ENCODE measurements at regions not wholly inside any gene's neighbourhood (a gene's known extent, or its start where the extent isn't known, plus 50 kb on each side); places are given as distances from the start of the nearest gene placed in this dataset.

- H3K27me3 ChIP-seq (ENCODE audit: insufficient read depth, poor library complexity, severe bottlenecking) = no peaks in the 10 kb centered on the region
- TF ChIP-seq POLR2AphosphoS5 (IDR thresholded peaks at IDR 0.05; ENCODE audit: low read depth) (no peak), GABPA (IDR thresholded peaks at IDR 0.05; ENCODE audit: low read depth) (no peak), SPI1 (IDR thresholded peaks at IDR 0.05; ENCODE audit: borderline replicate concordance, low read depth) (no peak)
- TF ChIP-seq, protein P1, sequence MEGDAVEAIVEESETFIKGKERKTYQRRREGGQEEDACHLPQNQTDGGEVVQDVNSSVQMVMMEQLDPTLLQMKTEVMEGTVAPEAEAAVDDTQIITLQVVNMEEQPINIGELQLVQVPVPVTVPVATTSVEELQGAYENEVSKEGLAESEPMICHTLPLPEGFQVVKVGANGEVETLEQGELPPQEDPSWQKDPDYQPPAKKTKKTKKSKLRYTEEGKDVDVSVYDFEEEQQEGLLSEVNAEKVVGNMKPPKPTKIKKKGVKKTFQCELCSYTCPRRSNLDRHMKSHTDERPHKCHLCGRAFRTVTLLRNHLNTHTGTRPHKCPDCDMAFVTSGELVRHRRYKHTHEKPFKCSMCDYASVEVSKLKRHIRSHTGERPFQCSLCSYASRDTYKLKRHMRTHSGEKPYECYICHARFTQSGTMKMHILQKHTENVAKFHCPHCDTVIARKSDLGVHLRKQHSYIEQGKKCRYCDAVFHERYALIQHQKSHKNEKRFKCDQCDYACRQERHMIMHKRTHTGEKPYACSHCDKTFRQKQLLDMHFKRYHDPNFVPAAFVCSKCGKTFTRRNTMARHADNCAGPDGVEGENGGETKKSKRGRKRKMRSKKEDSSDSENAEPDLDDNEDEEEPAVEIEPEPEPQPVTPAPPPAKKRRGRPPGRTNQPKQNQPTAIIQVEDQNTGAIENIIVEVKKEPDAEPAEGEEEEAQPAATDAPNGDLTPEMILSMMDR (IDR thresholded peaks at IDR 0.05; ENCODE audit: insufficient read depth, low read length) = no peak
- TF ChIP-seq, protein P2, sequence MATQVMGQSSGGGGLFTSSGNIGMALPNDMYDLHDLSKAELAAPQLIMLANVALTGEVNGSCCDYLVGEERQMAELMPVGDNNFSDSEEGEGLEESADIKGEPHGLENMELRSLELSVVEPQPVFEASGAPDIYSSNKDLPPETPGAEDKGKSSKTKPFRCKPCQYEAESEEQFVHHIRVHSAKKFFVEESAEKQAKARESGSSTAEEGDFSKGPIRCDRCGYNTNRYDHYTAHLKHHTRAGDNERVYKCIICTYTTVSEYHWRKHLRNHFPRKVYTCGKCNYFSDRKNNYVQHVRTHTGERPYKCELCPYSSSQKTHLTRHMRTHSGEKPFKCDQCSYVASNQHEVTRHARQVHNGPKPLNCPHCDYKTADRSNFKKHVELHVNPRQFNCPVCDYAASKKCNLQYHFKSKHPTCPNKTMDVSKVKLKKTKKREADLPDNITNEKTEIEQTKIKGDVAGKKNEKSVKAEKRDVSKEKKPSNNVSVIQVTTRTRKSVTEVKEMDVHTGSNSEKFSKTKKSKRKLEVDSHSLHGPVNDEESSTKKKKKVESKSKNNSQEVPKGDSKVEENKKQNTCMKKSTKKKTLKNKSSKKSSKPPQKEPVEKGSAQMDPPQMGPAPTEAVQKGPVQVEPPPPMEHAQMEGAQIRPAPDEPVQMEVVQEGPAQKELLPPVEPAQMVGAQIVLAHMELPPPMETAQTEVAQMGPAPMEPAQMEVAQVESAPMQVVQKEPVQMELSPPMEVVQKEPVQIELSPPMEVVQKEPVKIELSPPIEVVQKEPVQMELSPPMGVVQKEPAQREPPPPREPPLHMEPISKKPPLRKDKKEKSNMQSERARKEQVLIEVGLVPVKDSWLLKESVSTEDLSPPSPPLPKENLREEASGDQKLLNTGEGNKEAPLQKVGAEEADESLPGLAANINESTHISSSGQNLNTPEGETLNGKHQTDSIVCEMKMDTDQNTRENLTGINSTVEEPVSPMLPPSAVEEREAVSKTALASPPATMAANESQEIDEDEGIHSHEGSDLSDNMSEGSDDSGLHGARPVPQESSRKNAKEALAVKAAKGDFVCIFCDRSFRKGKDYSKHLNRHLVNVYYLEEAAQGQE (IDR thresholded peaks at IDR 0.05; ENCODE audit: insufficient replicate concordance, low read depth) = no peak
- no peak overlapping the region for H3K27ac ChIP-seq (replicated peaks)
- no peak for DNase-seq (ENCODE audit: low read depth in 1 of 2, low spot score in 1 of 2)
- H3K4me3 ChIP-seq (replicated peaks; ENCODE audit: insufficient read depth, low read length) = no peak overlapping the region
These were observed 243.4 kb upstream of the STS start for GRCh38 chrX:6904156-6904555.

- DNase-seq (ENCODE audit: low read depth in 1 of 2, low spot score in 1 of 2) = no peak
- Histone ChIP-seq H3K4me3 (replicated peaks; ENCODE audit: insufficient read depth, low read length) (no peak overlapping the region), H3K27ac (replicated peaks) (no peak overlapping the region), H3K27me3 (ENCODE audit: insufficient read depth, poor library complexity, severe bottlenecking) (no peaks in the 10 kb centered on the region)
- TF ChIP-seq, protein P1 (IDR thresholded peaks at IDR 0.05; ENCODE audit: insufficient read depth, low read length) = no peak
These were observed 249.1 kb upstream of the STS start for GRCh38 chrX:6898371-6898770.

DNA sequence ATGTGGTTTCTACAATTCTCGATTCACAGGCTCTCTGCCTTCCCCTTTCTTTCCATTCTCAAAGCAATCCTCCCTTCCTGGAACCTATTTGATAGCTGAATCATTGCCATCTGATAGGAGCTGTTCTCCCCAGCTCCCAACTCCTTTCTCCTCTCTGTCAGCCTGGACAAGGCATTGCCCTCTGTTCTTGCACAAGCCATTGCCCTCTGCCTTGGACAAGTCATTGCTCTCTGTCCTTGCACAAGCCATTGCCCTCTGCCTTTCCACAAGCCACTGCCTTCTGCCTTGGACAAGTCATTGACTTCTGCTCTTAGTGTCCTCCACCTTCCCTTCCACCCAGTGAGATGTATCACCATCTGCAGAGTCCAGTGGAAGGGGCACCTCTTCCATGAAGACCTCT is 256.1 kb upstream of the STS start:
- no peak for TF ChIP-seq GABPA (IDR thresholded peaks at IDR 0.05; ENCODE audit: low read depth)
- TF ChIP-seq POLR2AphosphoS5 (IDR thresholded peaks at IDR 0.05; ENCODE audit: low read depth) = no peak
- no peak for TF ChIP-seq SPI1 (IDR thresholded peaks at IDR 0.05; ENCODE audit: borderline replicate concordance, low read depth)
- TF ChIP-seq, protein P1 (IDR thresholded peaks at IDR 0.05; ENCODE audit: insufficient read depth, low read length) = no peak
- TF ChIP-seq, protein P2 (IDR thresholded peaks at IDR 0.05; ENCODE audit: insufficient replicate concordance, low read depth) = no peak

DNA sequence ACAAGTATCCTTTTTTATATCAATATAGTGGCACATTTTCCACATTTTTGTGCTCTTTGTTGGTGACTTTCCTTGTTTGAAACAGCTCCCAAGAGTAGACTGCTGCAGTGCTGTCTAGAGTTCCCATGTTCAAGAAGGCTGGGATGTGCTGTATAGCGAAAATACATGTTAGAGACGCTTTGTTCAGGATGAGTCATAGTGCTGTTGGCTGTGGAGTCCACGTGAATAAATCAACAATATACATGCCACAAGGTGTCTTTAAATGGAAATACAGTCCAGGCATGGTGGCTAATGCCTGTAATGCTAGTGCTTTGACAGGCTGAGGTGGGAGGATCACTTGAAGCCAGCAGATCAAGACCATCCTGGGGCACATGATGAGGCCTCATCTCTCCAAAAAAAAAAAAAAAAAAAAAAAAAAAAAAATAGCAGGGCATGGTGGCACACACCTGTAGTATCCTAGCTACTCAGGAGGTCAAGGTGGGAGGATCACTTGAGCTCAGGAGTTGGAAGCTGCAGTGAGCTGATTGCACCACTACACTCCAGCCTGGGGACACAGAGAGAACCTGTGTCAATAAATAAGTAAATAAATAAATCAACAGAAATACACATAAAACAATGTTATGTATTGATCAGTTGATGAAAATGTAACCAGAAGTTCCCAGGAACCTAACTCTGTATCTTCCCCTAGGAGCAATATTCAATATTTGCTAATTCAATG is 256.8 kb upstream of the STS start:
- Histone ChIP-seq H3K27ac (replicated peaks) (no peak overlapping the region), H3K4me3 (replicated peaks; ENCODE audit: insufficient read depth, low read length) (no peak overlapping the region), H3K27me3 (ENCODE audit: insufficient read depth, poor library complexity, severe bottlenecking) (no peaks in the 10 kb centered on the region)
- DNase-seq (ENCODE audit: low read depth in 1 of 2, low spot score in 1 of 2) = no peak
- TF ChIP-seq, protein P1 (IDR thresholded peaks at IDR 0.05; ENCODE audit: insufficient read depth, low read length) = no peak

More for the DNA sequence above, 256.1 kb upstream of the STS start:
- no peaks in the 10 kb centered on the region for H3K27me3 ChIP-seq (ENCODE audit: insufficient read depth, poor library complexity, severe bottlenecking)
- no peak for DNase-seq (ENCODE audit: low read depth in 1 of 2, low spot score in 1 of 2)
- no peak overlapping the region for H3K27ac ChIP-seq (replicated peaks)
- no peak overlapping the region for H3K4me3 ChIP-seq (replicated peaks; ENCODE audit: insufficient read depth, low read length)
